Immature natural killer cell (primary cell): ENCODE measurements at regions not wholly inside any gene's neighbourhood (a gene's known extent, or its start where the extent isn't known, plus 50 kb on each side); places are given as distances from the start of the nearest gene placed in this dataset.
A peak's percentile ranks its signal among the peaks of the same experiment; 100 is the strongest.

Experiments used
- DNase-seq, 3 donors: peaks; one replicate each; pipeline ENCODE4 v3.0.0; 2022; ENCODE audit warnings: mixed read lengths in 1 of 3
- H3K27ac Mint-ChIP-seq, 6 donors: one replicate each; pipeline ENCODE4 v1.8.0; 2020; ENCODE audit warnings: mixed read lengths in 6 of 6, mild to moderate bottlenecking in 5 of 6, inconsistent platforms in 4 of 6, moderate library complexity in 3 of 6
- H3K27me3 Mint-ChIP-seq, 3 donors: one replicate each; pipeline ENCODE4 v1.8.0; 2020 to 2021; ENCODE audit warnings: low read depth in 3 of 3, mild to moderate bottlenecking in 3 of 3, mixed read lengths in 3 of 3, moderate library complexity in 3 of 3, inconsistent platforms in 1 of 3
- H3K36me3 Mint-ChIP-seq, 3 donors: one replicate each; pipeline ENCODE4 v1.8.0; 2020; ENCODE audit warnings: mixed read lengths in 3 of 3, inconsistent platforms in 2 of 3, mild to moderate bottlenecking in 2 of 3
- H3K4me1 Mint-ChIP-seq, 2 donors: one replicate each; pipeline ENCODE4 v1.8.0; 2020; ENCODE audit warnings: inconsistent platforms in 2 of 2, mild to moderate bottlenecking in 2 of 2, mixed read lengths in 2 of 2, moderate library complexity in 1 of 2
- H3K4me3 Mint-ChIP-seq, 5 donors: one replicate each; pipeline ENCODE4 v1.8.0; 2020; ENCODE audit warnings: mild to moderate bottlenecking in 5 of 5, mixed read lengths in 5 of 5, inconsistent platforms in 3 of 5, moderate library complexity in 3 of 5
- H3K9me3 Mint-ChIP-seq, 6 donors: one replicate each; pipeline ENCODE4 v1.8.0; 2020; ENCODE audit warnings: mild to moderate bottlenecking in 6 of 6, mixed read lengths in 6 of 6, inconsistent platforms in 4 of 6, moderate library complexity in 3 of 6

DNA sequence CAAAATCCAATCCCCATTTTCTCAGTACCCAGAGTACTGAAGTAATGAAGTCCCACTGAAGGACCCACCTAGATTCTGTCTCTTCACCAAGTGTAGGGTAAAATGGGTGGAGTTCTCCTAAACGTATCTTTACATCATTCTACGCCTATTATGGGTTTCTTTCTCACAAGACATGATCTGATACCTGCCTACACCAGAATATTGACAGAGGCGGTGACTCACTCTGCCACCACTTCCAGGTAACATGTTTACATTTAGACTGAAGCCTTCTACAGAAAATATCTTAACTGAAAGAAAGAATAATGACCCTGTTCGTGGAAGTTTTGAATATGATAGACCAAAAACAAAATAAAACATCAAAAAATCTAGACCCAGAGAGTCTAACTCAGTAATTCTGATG is 89.8 kb downstream of the BTG1 start:
- H3K27me3 Mint-ChIP-seq = peaks cover 0 to 13% (median 3%) of the 10 kb centered on the region in 3 donors
- H3K9me3 Mint-ChIP-seq = no peaks in the 10 kb centered on the region
- H3K27ac Mint-ChIP-seq = peak overlapping the region in 2 of 6 donors; percentile 32 to 43
- peaks cover 2 to 7% of the 10 kb centered on the region in 2 donors for H3K4me1 Mint-ChIP-seq
- no peak overlapping the region for H3K4me3 Mint-ChIP-seq
- no peak for DNase-seq
- peaks cover 6 to 7% (median 6%) of the 10 kb centered on the region in 3 donors for H3K36me3 Mint-ChIP-seq

DNA sequence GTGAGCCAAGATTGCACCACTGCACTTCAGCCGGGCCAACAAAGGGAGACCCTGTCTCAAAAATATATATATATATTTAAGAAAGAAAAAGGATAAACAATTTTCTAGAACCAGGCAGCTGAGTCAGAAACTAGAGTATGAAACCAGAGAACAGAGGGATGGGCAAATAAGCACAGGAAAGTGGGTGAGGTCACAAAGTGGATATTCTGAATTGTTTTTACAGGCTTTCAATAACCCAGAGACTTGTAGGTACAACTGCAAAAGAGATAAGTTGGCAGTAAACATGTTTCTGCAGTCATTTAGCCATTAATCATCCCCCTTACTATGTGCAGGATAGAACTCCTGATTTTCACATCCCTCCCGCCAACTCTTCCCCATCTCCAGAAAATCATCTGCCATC is 94.2 kb downstream of the BTG1 start:
- DNase-seq = no peak
- Mint-ChIP-seq H3K27ac (peak overlapping the region in 1 of 6 donors; percentile 15), H3K4me3 (no peak overlapping the region), H3K36me3 (peaks cover 6 to 10% (median 10%) of the 10 kb centered on the region in 3 donors), H3K9me3 (peaks cover 0 to 2% (median 0%) of the 10 kb centered on the region in 6 donors), H3K4me1 (peaks cover 2 to 7% of the 10 kb centered on the region in 2 donors), H3K27me3 (peaks cover 0 to 8% (median 3%) of the 10 kb centered on the region in 3 donors)

DNA sequence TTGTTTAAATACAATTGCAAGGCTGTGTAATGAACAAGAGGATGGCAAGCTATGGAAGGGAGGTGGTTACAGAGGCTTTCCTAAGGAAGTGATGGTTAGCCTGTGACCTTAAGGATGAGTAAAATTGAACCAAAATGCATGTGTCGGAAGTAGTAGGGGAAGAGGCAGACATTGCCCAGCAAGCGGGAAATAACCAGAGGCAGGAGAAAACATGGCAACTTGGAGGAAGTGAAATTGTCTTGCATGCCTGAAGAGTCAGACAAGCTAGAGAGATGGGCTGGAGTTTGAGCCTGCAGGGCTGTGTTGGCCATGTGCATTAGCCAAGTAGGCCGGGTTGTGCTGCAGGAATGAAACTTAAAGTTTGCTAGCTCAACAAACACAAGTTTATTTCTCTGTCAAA is 96.2 kb downstream of the BTG1 start:
- no peak for DNase-seq
- Mint-ChIP-seq H3K4me1 (peaks cover 0 to 2% of the 10 kb centered on the region in 2 donors), H3K9me3 (peaks cover 0 to 2% (median 0%) of the 10 kb centered on the region in 6 donors), H3K4me3 (no peak overlapping the region), H3K27me3 (peaks cover 0 to 15% (median 1%) of the 10 kb centered on the region in 3 donors), H3K36me3 (peaks cover 6 to 10% (median 10%) of the 10 kb centered on the region in 3 donors), H3K27ac (no peak overlapping the region)

DNA sequence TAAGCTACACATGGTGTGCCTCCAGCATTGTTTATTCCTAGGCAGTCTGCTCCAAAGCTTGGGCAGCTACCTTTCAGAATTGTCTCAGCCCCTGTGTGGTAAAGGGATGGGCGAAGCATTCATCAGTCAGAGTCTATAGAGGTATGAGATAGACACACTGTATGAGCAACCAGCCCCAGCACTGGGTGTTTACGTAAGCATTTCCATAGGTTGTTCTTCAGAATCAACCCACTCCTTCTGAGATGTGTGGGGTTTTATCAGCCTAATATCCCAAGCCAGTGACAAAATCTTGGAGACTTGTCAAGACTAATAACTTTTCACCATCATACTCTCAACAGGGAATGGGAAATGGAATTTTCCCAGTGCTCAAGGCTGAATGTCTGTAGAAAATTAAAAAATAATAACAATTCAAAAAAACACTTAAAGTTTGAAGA is 98.2 kb downstream of the BTG1 start:
- no peaks in the 10 kb centered on the region for H3K4me1 Mint-ChIP-seq
- no peak overlapping the region for H3K27ac Mint-ChIP-seq
- H3K27me3 Mint-ChIP-seq = peaks cover 0 to 12% (median 1%) of the 10 kb centered on the region in 3 donors
- H3K9me3 Mint-ChIP-seq = peaks cover 0 to 2% (median 0%) of the 10 kb centered on the region in 6 donors
- no peak overlapping the region for H3K4me3 Mint-ChIP-seq
- peaks cover 0 to 7% (median 6%) of the 10 kb centered on the region in 3 donors for H3K36me3 Mint-ChIP-seq
- no peak for DNase-seq

DNA sequence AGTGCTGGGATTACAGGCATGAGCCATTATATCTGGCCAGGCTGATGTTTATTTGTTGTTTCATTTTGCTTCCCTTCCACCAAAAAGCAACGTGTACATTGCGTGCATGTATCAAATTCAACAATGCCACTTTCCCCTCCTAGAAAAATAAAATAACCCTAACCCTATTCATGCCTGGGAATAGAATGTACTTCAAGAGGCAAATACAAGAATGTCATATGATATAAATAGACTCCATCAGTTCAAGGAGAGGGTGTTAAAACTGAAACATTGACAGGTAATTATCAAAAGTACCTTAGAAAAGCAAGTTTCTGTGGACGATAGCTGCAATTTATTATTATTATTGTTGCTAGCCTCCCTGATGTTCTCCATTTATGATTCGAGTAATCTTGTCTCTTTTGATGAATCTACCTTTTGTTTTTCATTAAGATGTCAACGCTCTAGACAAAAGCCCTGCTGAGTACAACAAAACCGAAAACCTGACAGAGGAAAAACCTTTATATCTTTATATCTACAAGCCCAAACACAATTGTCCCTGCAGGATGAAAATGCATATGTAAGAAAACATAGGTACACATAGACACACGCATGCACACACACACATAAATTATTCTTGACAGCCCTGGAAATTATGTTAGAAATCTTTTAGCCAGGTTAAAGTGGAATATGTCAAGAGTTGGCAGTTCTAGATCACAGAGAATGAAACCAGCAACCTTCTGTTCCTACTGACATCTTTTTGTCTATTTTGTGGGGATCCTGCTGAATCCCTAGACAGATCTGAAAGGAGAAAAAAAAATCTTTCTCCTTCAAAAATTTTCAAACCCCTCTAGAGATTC is 98.9 kb downstream of the BTG1 start:
- Mint-ChIP-seq H3K36me3 (peaks cover 0 to 7% (median 5%) of the 10 kb centered on the region in 3 donors), H3K27me3 (peaks cover 1 to 11% (median 1%) of the 10 kb centered on the region in 3 donors), H3K4me1 (peaks cover 0 to 1% of the 10 kb centered on the region in 2 donors), H3K4me3 (peak overlapping the region in 1 of 5 donors; percentile 55), H3K27ac (peak overlapping the region in 2 of 6 donors; percentile 30 to 56), H3K9me3 (peaks cover 0 to 2% (median 0%) of the 10 kb centered on the region in 6 donors)
- no peak for DNase-seq

DNA sequence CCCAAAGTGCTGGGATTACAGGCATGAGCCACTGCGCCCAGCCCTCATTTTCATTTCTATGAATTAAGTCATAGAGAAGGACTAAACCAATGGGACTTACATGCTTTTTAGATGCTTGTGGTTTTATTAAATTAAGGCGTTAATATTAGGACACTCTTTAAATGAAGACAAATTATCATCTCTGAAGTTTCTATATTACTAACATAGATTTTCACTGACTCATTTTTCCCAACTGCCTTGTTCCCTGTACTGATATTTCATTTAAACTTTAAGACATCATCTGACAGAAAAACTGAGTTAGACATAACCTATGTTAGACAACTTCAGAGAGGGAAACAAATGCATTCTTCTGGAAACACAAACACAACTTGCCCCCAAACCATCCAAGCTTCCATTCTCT is 99.8 kb downstream of the BTG1 start:
- Mint-ChIP-seq H3K4me1 (peaks cover 0 to 4% of the 10 kb centered on the region in 2 donors), H3K36me3 (peaks cover 0 to 7% (median 3%) of the 10 kb centered on the region in 3 donors), H3K27ac (peak overlapping the region in 1 of 6 donors; percentile 28), H3K4me3 (no peak overlapping the region), H3K27me3 (peaks cover 0 to 8% (median 3%) of the 10 kb centered on the region in 3 donors), H3K9me3 (peaks cover 0 to 2% (median 0%) of the 10 kb centered on the region in 6 donors)
- DNase-seq = no peak

DNA sequence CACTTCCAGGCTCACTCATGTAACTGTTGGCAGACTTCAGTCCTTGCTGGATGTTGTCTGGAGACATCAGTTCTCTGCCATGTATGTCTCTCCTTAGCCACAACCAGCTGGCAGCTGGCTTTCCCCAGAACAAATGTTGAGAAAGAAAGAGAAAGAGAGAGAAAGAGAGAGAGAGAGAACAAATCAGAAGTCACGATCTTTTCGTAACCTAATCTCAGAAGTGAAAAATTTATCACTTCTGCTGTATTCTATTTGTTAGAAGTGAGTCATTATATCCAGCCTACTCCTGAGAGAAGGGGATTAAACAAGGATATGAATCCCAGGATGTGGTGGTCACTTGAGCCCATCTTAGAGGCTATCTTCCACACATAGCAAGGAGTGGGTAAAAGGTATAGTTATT is 101.2 kb downstream of the BTG1 start:
- H3K4me1 Mint-ChIP-seq = peaks cover 0 to 4% of the 10 kb centered on the region in 2 donors
- peaks cover 0 to 7% (median 3%) of the 10 kb centered on the region in 3 donors for H3K27me3 Mint-ChIP-seq
- H3K9me3 Mint-ChIP-seq = peaks cover 0 to 2% (median 0%) of the 10 kb centered on the region in 6 donors
- H3K36me3 Mint-ChIP-seq = peaks cover 0 to 7% (median 0%) of the 10 kb centered on the region in 3 donors
- no peak overlapping the region for H3K27ac Mint-ChIP-seq
- DNase-seq = no peak
- H3K4me3 Mint-ChIP-seq = no peak overlapping the region

DNA sequence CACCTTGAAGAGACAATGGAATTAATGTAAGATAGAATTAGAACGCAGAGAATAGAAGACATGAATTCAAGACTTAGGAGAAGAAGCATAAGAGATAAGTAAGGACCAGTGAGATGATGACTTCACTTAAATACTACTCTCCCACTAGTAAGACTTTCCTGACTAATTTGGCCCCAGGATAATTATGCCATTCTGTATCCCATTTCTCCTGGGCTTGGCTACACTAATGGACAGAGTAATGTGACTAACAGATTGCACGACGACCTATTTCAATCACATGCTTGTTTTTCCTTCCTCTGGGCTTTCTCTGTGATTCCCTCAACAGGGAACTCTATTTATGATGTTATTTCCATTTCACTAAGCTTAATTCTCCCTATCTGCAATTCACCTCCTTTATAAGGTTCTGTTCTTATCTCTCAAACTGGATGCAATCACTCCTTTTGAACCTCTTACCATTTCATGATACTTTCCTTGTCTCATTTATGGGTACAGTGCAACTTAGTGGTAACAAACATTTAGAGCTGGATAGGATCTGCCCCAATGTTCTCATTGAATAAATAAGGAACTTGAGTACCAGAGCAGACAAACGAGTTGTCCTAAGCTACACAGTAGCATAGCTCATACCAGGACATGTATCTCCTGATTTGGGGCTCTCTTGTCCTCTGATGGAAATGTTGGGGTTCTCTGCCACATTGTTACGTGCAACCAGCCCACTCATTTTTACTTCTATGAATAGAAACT is 102.7 kb downstream of the BTG1 start:
- H3K9me3 Mint-ChIP-seq = no peaks in the 10 kb centered on the region
- H3K4me1 Mint-ChIP-seq = peaks cover 8 to 10% of the 10 kb centered on the region in 2 donors
- peaks cover 0 to 7% (median 3%) of the 10 kb centered on the region in 3 donors for H3K27me3 Mint-ChIP-seq
- peak overlapping the region in 1 of 6 donors; percentile 12 for H3K27ac Mint-ChIP-seq
- no peak for DNase-seq
- peaks cover 0 to 7% (median 0%) of the 10 kb centered on the region in 3 donors for H3K36me3 Mint-ChIP-seq
- no peak overlapping the region for H3K4me3 Mint-ChIP-seq

DNA sequence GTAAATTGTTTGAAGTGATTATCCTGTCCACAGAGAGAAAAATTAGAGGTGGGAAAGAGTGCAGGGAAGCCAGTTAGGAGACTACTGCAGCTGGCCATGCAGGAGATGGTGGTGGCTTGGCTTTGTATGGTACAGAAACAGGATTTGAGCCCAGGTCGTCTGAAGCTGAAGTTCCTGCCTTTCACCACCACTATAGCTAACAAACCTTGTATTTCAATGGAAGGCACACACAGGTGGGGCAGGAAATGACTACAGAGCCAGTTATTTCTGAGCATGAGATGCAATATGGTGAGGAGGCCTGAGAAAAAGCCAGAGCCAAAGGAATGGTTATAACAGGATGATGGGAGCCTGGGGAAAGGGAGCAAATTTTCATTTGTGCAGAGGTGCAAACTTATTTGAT is 103.9 kb downstream of the BTG1 start:
- Mint-ChIP-seq H3K4me1 (peaks cover 12 to 21% of the 10 kb centered on the region in 2 donors), H3K36me3 (peaks cover 0 to 4% (median 0%) of the 10 kb centered on the region in 3 donors), H3K9me3 (no peaks in the 10 kb centered on the region), H3K4me3 (no peak overlapping the region), H3K27ac (no peak overlapping the region), H3K27me3 (peaks cover 3 to 10% (median 3%) of the 10 kb centered on the region in 3 donors)
- DNase-seq = no peak

DNA sequence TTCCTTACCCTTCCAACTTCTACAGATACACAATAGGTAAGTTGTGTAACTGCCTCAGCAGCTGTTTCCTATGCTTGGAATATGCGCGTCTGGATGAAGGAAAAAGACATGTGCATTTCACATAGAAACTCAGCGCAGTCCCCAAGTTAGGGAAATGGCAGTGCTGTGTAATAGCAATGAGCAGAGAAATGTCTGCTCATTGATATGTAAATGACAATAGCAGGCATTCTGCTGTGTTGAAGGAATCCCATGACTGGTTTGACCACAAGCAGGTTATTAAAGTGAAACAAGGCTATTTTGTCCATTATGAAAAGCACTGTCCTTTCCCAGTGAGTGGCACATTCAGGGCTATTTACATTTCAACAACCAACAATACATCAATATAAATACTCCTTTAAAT is 106.6 kb downstream of the BTG1 start:
- no peaks in the 10 kb centered on the region for H3K9me3 Mint-ChIP-seq
- DNase-seq = no peak
- H3K27ac Mint-ChIP-seq = no peak overlapping the region
- H3K36me3 Mint-ChIP-seq = peaks cover 0 to 4% (median 0%) of the 10 kb centered on the region in 3 donors
- H3K4me1 Mint-ChIP-seq = peaks cover 37 to 48% of the 10 kb centered on the region in 2 donors
- H3K4me3 Mint-ChIP-seq = no peak overlapping the region
- peaks cover 3 to 9% (median 3%) of the 10 kb centered on the region in 3 donors for H3K27me3 Mint-ChIP-seq

DNA sequence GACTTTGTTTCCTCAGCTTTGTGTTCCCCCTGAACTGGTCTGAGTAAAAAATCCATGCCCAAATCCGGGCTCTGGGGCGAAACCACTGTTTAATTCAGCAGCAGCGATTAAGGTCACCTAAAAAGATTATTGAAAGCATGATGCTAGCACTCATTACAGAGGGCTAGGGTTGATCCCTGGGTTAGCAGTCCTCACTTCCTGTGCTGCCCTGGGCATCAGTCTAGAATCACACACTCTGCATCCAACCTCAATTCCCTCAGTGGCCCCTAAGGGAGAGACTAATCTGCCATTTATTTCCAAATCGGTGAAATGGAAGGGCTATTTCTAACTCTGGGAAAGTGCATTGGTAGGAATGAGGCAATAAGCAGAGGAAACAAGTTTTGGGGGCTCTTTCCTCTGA is 107.2 kb downstream of the BTG1 start:
- Mint-ChIP-seq H3K9me3 (no peaks in the 10 kb centered on the region), H3K27me3 (peaks cover 3 to 9% (median 3%) of the 10 kb centered on the region in 3 donors)
- DNase-seq = no peak

DNA sequence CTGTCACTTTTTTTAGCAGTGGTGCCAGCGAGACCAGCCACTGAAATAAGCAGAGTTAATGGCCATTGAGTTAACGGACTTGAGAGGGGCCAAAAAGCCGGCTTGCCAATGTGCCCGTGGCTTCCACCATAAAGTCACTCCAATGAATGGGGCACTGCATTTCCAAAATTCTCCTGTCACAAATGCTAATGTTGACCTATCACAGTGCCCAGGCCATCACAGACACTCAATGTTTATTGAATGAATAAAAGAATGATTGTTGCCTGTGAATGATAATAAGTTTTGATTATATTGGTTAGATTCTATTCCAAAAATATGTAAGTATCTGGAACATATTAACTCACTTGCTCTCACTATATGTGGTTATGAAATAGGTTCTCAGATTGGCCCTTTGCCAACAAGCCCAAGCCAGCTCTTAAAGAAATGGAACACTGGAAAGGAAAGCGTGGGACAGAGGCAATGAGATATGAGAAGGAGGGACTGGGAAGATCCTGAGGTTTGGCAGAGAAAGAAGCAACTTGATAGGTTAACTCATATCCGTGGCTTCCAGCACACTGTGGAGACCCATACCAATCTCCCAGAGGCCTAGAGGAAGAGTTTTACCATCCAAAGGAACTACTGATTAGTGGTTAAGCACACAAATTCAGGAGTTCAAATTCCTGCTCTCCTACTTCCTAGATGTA is 108.7 kb downstream of the BTG1 start:
- H3K36me3 Mint-ChIP-seq = no peaks in the 10 kb centered on the region
- H3K27ac Mint-ChIP-seq = peak overlapping the region; percentile 0 to 95 (median 69)
- peaks cover 3 to 9% (median 3%) of the 10 kb centered on the region in 3 donors for H3K27me3 Mint-ChIP-seq
- no peak for DNase-seq
- H3K4me1 Mint-ChIP-seq = peaks cover 57 to 69% of the 10 kb centered on the region in 2 donors
- H3K9me3 Mint-ChIP-seq = no peaks in the 10 kb centered on the region
- peak overlapping the region in 1 of 5 donors; percentile 1 for H3K4me3 Mint-ChIP-seq

More for the DNA sequence above, 107.2 kb downstream of the BTG1 start:
- Mint-ChIP-seq H3K27ac (peak overlapping the region in 2 of 6 donors; percentile 19 to 35), H3K4me1 (peaks cover 42 to 54% of the 10 kb centered on the region in 2 donors), H3K4me3 (no peak overlapping the region), H3K36me3 (peaks cover 0 to 2% (median 0%) of the 10 kb centered on the region in 3 donors)

DNA sequence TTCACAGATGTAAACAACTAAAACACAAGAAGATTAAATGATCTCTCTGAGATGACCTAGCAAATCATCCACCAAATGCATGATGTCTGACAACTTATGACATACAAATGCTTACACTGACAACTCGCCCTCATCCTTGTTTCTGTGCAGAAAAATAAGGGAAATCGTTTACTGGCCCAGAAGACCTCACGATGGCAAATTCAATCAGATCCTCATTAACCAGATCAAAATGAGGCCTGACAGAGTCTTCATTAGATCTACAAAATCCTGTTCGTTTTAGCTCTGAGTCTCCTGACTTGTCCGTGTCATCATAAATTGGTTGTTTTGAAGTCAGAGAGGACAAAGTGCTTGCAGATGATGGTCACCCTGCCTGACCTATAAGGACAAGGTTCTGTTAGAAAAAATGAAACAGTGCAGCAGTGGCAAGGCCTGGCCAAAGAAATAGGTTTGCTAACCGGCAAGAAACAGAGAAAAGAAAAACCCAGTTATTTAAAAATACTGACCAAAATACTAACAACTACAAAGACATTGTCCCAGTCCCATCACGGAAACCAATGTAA is 109.5 kb downstream of the BTG1 start:
- H3K4me1 Mint-ChIP-seq = peaks cover 60 to 77% of the 10 kb centered on the region in 2 donors
- H3K27me3 Mint-ChIP-seq = peaks cover 0 to 9% (median 3%) of the 10 kb centered on the region in 3 donors
- H3K9me3 Mint-ChIP-seq = no peaks in the 10 kb centered on the region
- DNase-seq = no peak
- H3K27ac Mint-ChIP-seq = peak overlapping the region; percentile 93 to 100 (median 96)
- no peaks in the 10 kb centered on the region for H3K36me3 Mint-ChIP-seq
- H3K4me3 Mint-ChIP-seq = peak overlapping the region; percentile 81 to 96 (median 88)
